Stimulated activated CD8-positive, alpha-beta memory T cell treated with anti-CD3 and anti-CD28 coated beads, Interleukin-12 subunit alpha, Interleukin-12 subunit beta, amount 100 ng/mL, for 24 hours (primary cell): ENCODE measurements at regions not wholly inside any gene's neighbourhood (a gene's known extent, or its start where the extent isn't known, plus 50 kb on each side); places are given as distances from the start of the nearest gene placed in this dataset.

Experiments used
- DNase-seq: peaks from one replicate; pipeline ENCODE4 v3.0.0-alpha.2; 2020; ENCODE audit errors: extremely low read depth

- DNase-seq: no peak
Observed at GRCh38 chr2:37471994-37472393, 127.6 kb downstream of the QPCT start.

GRCh38 chr2:37472959-37473358 is 128.5 kb downstream of the QPCT start:
- no peak for DNase-seq

- no peak for DNase-seq
Observed at GRCh38 chr2:37476411-37476810, 132.0 kb downstream of the QPCT start.

- no peak for DNase-seq
Observed at GRCh38 chr2:37477921-37478320, 133.5 kb downstream of the QPCT start.

GRCh38 chr2:37481244-37481643 is 136.8 kb downstream of the QPCT start:
- no peak for DNase-seq

GRCh38 chr2:37489041-37489456 is 144.6 kb downstream of the QPCT start:
- DNase-seq: no peak

GRCh38 chr2:37489536-37489935 is 145.1 kb downstream of the QPCT start:
- DNase-seq: no peak

GRCh38 chr2:37493425-37493824 is 149.0 kb downstream of the QPCT start:
- no peak for DNase-seq

- DNase-seq: no peak
Observed at GRCh38 chr2:37499113-37499512, 154.7 kb downstream of the QPCT start.

GRCh38 chr2:37500031-37500430 is 155.6 kb downstream of the QPCT start:
- no peak for DNase-seq

- DNase-seq: no peak
Observed at GRCh38 chr2:37501113-37501512, 156.7 kb downstream of the QPCT start.

- no peak for DNase-seq
Observed at GRCh38 chr2:37506407-37507050, 162.1 kb downstream of the QPCT start.

GRCh38 chr2:37507051-37507410 is 162.6 kb downstream of the QPCT start:
- no peak for DNase-seq

- no peak for DNase-seq
Observed at GRCh38 chr2:37507703-37508102, 163.3 kb downstream of the QPCT start.

GRCh38 chr2:37512971-37513370 is 158.5 kb downstream of the CDC42EP3 start:
- no peak for DNase-seq

GRCh38 chr2:37523814-37524362 is 147.6 kb downstream of the CDC42EP3 start:
- no peak for DNase-seq

- no peak for DNase-seq
Observed at GRCh38 chr2:37526323-37526722, 145.1 kb downstream of the CDC42EP3 start.

GRCh38 chr2:37526856-37527255 is 144.6 kb downstream of the CDC42EP3 start:
- DNase-seq: no peak

GRCh38 chr2:37527361-37527760 is 144.1 kb downstream of the CDC42EP3 start:
- DNase-seq: no peak

- DNase-seq: no peak
Observed at GRCh38 chr2:37529830-37530415, 141.5 kb downstream of the CDC42EP3 start.

- no peak for DNase-seq
Observed at GRCh38 chr2:37532503-37532902, 138.9 kb downstream of the CDC42EP3 start.

- no peak for DNase-seq
Observed at GRCh38 chr2:37537316-37537715, 134.1 kb downstream of the CDC42EP3 start.

GRCh38 chr2:37541516-37541915 is 129.9 kb downstream of the CDC42EP3 start:
- no peak for DNase-seq
